HL-60 (cell line): ENCODE measurements at regions not wholly inside any gene's neighbourhood (a gene's known extent, or its start where the extent isn't known, plus 50 kb on each side); places are given as distances from the start of the nearest gene placed in this dataset.
"Not testable (repeated sequence)": the region's sequence is repeated elsewhere in the genome, so short reads cannot be mapped to it uniquely, and the experiment has no call there.

Experiments used
- DNase-seq, 2 experiments: peaks; one replicate each; pipeline ENCODE4 v3.0.0-alpha.2; 2010 to 2020; ENCODE audit warnings: low read depth in 1 of 2, low spot score in 1 of 2
- H3K27ac ChIP-seq: fragments of 250-450 bp; sonication (Bioruptor Pico); replicated peaks from 2 replicates; pipeline ENCODE4 v1.5.1; 2020; ENCODE audit warnings: mild to moderate bottlenecking, moderate library complexity
- H3K27me3 ChIP-seq: fragments of 250-450 bp; sonication (Bioruptor Pico); 2 replicates; pipeline ENCODE4 v1.5.1; 2021; ENCODE audit warnings: mild to moderate bottlenecking, moderate library complexity; ENCODE audit not compliant: insufficient read depth, poor library complexity, severe bottlenecking
- H3K4me3 ChIP-seq: replicated peaks from 2 replicates; pipeline ENCODE4 v1.5.1; 2011; ENCODE audit warnings: mild to moderate bottlenecking, control low read depth, low read length; ENCODE audit not compliant: insufficient read depth
- GABPA ChIP-seq: IDR thresholded peaks from 2 replicates; pipeline ENCODE4 v1.6.1; 2012; ENCODE audit warnings: low read depth
- POLR2AphosphoS5 ChIP-seq: IDR thresholded peaks from 2 replicates; pipeline ENCODE4 v1.6.1; 2012; ENCODE audit warnings: low read depth
- SPI1 ChIP-seq: IDR thresholded peaks from 2 replicates; pipeline ENCODE4 v1.6.1; 2012; ENCODE audit warnings: low read depth, mild to moderate bottlenecking, borderline replicate concordance
- TF ChIP-seq, protein P1 (sequence below): IDR thresholded peaks from one replicate; pipeline ENCODE4 v1.5.1; 2011; ENCODE audit warnings: low read length, control low read depth, inconsistent platforms; ENCODE audit not compliant: insufficient read depth
- TF ChIP-seq, protein P2 (sequence below): IDR thresholded peaks from 2 replicates; pipeline ENCODE4 v1.6.1; 2012; ENCODE audit warnings: low read depth; ENCODE audit not compliant: insufficient replicate concordance

DNA sequence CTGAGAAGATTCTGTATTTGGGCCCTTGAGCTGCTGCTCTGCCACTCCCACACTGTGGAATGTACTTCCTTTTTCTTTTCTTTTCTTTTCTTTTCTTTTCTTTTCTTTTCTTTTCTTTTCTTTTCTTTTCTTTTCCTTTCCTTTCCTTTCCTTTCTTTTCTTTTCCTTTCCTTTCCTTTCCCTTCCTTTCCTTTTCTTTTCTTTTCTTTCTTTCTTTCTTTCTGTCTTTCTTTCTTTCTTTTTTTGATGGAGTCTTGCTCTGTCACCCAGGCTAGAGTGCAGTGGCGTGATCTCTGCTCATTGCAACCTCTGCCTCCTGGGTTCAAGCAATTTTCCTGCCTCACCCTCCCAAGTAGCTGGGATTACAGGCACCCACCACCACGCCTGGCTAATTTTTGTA, 89.8 kb downstream of the DNAAF6 start:
- H3K27me3 ChIP-seq, DNase-seq, H3K4me3 ChIP-seq, H3K27ac ChIP-seq: not testable (repeated sequence)

DNA sequence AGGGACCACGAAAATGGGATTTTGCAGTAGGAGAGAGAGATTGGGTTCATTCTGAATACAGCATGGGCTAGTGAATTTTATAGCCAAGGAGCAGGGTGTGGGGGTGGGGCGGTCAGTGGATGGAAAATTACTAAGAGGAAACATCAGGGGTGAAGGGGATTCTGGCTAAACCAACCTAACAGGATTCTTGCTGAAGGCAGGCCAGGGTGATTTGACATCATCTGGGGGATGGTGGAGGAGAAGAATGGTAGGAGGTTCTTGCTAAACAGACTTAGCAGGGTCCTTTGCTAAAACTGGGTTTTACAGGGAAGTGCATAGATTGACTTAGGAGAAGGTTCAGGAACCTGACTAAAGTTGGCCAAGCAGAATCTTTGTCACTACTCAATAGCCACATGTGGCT, 91.9 kb downstream of the DNAAF6 start:
- DNase-seq = no peak
- H3K27ac ChIP-seq = no peak overlapping the region
- TF ChIP-seq, protein P1, sequence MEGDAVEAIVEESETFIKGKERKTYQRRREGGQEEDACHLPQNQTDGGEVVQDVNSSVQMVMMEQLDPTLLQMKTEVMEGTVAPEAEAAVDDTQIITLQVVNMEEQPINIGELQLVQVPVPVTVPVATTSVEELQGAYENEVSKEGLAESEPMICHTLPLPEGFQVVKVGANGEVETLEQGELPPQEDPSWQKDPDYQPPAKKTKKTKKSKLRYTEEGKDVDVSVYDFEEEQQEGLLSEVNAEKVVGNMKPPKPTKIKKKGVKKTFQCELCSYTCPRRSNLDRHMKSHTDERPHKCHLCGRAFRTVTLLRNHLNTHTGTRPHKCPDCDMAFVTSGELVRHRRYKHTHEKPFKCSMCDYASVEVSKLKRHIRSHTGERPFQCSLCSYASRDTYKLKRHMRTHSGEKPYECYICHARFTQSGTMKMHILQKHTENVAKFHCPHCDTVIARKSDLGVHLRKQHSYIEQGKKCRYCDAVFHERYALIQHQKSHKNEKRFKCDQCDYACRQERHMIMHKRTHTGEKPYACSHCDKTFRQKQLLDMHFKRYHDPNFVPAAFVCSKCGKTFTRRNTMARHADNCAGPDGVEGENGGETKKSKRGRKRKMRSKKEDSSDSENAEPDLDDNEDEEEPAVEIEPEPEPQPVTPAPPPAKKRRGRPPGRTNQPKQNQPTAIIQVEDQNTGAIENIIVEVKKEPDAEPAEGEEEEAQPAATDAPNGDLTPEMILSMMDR = no peak
- TF ChIP-seq, protein P2, sequence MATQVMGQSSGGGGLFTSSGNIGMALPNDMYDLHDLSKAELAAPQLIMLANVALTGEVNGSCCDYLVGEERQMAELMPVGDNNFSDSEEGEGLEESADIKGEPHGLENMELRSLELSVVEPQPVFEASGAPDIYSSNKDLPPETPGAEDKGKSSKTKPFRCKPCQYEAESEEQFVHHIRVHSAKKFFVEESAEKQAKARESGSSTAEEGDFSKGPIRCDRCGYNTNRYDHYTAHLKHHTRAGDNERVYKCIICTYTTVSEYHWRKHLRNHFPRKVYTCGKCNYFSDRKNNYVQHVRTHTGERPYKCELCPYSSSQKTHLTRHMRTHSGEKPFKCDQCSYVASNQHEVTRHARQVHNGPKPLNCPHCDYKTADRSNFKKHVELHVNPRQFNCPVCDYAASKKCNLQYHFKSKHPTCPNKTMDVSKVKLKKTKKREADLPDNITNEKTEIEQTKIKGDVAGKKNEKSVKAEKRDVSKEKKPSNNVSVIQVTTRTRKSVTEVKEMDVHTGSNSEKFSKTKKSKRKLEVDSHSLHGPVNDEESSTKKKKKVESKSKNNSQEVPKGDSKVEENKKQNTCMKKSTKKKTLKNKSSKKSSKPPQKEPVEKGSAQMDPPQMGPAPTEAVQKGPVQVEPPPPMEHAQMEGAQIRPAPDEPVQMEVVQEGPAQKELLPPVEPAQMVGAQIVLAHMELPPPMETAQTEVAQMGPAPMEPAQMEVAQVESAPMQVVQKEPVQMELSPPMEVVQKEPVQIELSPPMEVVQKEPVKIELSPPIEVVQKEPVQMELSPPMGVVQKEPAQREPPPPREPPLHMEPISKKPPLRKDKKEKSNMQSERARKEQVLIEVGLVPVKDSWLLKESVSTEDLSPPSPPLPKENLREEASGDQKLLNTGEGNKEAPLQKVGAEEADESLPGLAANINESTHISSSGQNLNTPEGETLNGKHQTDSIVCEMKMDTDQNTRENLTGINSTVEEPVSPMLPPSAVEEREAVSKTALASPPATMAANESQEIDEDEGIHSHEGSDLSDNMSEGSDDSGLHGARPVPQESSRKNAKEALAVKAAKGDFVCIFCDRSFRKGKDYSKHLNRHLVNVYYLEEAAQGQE = no peak
- no peak for TF ChIP-seq POLR2AphosphoS5
- no peak for TF ChIP-seq SPI1
- TF ChIP-seq GABPA = no peak
- H3K27me3 ChIP-seq = no peaks in the 10 kb centered on the region
- H3K4me3 ChIP-seq = no peak overlapping the region

DNA sequence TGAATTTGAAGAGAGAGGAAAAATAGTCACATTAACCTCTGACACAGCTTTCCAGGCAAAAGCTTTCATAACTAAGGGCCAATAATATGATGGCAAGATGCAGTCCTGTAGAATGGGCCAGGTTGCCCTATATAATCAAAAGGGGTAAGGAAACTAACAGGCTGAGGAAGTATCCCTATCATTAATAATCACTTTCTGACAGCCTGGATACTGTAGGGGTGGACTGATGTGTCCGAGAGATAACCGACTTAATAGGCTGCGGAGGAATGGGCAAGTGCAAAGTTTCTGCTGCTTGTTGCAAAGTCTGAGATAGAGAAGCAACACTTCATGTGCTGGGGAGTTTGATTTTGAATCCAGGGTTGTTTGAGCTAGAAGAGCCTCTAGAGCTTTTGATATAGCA, 94.8 kb downstream of the DNAAF6 start:
- no peak for DNase-seq
- Histone ChIP-seq H3K27me3 (no peaks in the 10 kb centered on the region), H3K4me3 (no peak overlapping the region), H3K27ac (no peak overlapping the region)
- TF ChIP-seq SPI1 (no peak), GABPA (no peak), POLR2AphosphoS5 (no peak)
- TF ChIP-seq, protein P1 = no peak
- TF ChIP-seq, protein P2 = no peak

DNA sequence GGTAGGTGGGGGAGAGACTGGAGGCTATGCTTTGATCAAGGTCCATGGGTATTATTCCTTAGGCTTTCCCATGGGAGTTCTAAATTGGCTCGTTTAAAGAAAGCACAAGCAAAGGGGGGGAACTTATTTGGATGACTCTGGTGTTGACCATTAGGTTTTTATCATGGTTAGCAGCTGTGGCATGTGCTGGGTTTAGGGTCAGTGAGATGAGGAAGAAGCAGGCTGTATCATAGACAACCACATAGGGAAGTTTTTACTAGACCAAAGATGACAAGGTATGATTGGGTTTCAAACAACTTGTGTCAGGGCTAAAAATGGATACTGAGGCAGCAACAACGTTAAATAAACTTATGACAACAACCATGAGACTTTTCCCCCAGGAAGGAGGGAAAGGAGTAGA, 97.7 kb downstream of the DNAAF6 start:
- Histone ChIP-seq H3K27me3 (no peaks in the 10 kb centered on the region), H3K4me3 (no peak overlapping the region), H3K27ac (no peak overlapping the region)
- TF ChIP-seq, protein P1 = no peak
- no peak for TF ChIP-seq POLR2AphosphoS5
- TF ChIP-seq, protein P2 = no peak
- TF ChIP-seq GABPA = no peak
- TF ChIP-seq SPI1 = no peak
- DNase-seq = no peak
